ENCODE measurements at regions not wholly inside any gene's neighbourhood (a gene's known extent, or its start where the extent isn't known, plus 50 kb on each side); places are given as distances from the start of the nearest gene placed in this dataset.

DNA sequence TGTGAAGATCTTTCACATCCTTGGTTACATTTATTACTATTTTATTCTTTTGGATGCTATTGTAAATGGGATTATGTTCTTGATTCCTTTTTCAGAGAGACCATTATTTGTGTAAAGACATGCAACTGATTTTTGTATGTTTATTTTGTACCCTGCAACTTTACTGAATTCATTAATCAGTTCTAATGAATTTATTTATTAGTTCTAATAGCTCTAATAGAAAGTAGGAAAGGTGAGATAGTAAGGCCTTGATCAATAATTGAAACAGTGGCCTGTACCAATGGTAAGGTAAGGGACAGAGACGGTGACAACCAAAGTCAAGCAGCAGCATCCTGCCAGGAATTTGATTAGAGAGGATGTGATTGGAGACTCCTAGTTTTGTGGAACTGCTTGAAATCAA, 224.1 kb downstream of the PHLDA1 start:
- 92 to 98% methylated on average over 1 of the region's 1 CpG for WGBS, 2 donors
- no peaks in the 10 kb centered on the region for H3K4me1 ChIP-seq
- H3K4me3 ChIP-seq: no peak overlapping the region
- ATAC-seq (no peak), DNase-seq (no peak)
- H3K27me3 ChIP-seq: no peaks in the 10 kb centered on the region
- H3K27ac ChIP-seq: no peak overlapping the region
- no peaks in the 10 kb centered on the region for H3K9me3 ChIP-seq
- TF ChIP-seq, protein P1, sequence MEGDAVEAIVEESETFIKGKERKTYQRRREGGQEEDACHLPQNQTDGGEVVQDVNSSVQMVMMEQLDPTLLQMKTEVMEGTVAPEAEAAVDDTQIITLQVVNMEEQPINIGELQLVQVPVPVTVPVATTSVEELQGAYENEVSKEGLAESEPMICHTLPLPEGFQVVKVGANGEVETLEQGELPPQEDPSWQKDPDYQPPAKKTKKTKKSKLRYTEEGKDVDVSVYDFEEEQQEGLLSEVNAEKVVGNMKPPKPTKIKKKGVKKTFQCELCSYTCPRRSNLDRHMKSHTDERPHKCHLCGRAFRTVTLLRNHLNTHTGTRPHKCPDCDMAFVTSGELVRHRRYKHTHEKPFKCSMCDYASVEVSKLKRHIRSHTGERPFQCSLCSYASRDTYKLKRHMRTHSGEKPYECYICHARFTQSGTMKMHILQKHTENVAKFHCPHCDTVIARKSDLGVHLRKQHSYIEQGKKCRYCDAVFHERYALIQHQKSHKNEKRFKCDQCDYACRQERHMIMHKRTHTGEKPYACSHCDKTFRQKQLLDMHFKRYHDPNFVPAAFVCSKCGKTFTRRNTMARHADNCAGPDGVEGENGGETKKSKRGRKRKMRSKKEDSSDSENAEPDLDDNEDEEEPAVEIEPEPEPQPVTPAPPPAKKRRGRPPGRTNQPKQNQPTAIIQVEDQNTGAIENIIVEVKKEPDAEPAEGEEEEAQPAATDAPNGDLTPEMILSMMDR (IDR thresholded peaks at IDR 0.05): no peak
- TF ChIP-seq POLR2A (IDR thresholded peaks at IDR 0.05): no peak
- no peaks in the 10 kb centered on the region for H3K36me3 ChIP-seq (replicated peaks in 1 of 2; ENCODE audit: insufficient read depth in 1 of 2, low read depth in 2 of 2)
- intact Hi-C loops (cut with DNase I): no loop called here

- Histone ChIP-seq H3K27ac (no peak overlapping the region), H3K36me3 (replicated peaks in 1 of 2; ENCODE audit: insufficient read depth in 1 of 2, low read depth in 2 of 2) (no peaks in the 10 kb centered on the region), H3K4me3 (no peak overlapping the region), H3K27me3 (no peaks in the 10 kb centered on the region), H3K4me1 (no peaks in the 10 kb centered on the region), H3K9me3 (no peaks in the 10 kb centered on the region)
- WGBS, 2 donors: 72 to 78% methylated on average over 2 of the region's 2 CpGs
- ATAC-seq (no peak), DNase-seq (no peak)
- TF ChIP-seq POLR2A (IDR thresholded peaks at IDR 0.05): no peak
- intact Hi-C loops (cut with DNase I): no loop called here
Observed at GRCh38 chr12:75805905-75806304, 225.7 kb downstream of the PHLDA1 start.

DNA sequence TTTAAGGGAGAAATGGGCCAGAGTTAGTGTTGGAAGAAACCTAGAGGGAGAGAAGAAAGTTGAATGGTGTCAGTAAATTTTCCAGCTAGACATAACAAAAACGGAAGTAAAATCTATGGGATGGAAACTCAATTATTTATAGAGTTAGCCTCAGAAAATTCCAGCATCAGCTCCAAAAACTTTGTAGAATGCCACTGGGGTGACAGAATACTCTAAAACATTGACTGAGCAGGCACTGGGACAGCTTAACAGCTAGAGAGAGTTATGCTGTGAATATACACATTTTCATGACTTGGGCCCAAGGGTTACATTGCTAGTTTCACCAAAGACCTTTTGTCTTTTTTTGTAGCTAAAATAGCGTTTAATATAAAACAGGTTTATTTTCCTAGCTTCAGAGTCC, 226.3 kb downstream of the PHLDA1 start:
- no peak overlapping the region for H3K27ac ChIP-seq
- TF ChIP-seq, protein P1 (IDR thresholded peaks at IDR 0.05): no peak
- TF ChIP-seq POLR2A (IDR thresholded peaks at IDR 0.05): no peak
- DNase-seq (no peak), ATAC-seq (no peak)
- H3K36me3 ChIP-seq (replicated peaks in 1 of 2; ENCODE audit: insufficient read depth in 1 of 2, low read depth in 2 of 2): no peaks in the 10 kb centered on the region
- H3K9me3 ChIP-seq: no peaks in the 10 kb centered on the region
- H3K27me3 ChIP-seq: no peaks in the 10 kb centered on the region
- no peaks in the 10 kb centered on the region for H3K4me1 ChIP-seq
- intact Hi-C loops (cut with DNase I): no loop called here
- WGBS, 2 donors: 82 to 84% methylated on average over 2 of the region's 2 CpGs
- H3K4me3 ChIP-seq: no peak overlapping the region

DNA sequence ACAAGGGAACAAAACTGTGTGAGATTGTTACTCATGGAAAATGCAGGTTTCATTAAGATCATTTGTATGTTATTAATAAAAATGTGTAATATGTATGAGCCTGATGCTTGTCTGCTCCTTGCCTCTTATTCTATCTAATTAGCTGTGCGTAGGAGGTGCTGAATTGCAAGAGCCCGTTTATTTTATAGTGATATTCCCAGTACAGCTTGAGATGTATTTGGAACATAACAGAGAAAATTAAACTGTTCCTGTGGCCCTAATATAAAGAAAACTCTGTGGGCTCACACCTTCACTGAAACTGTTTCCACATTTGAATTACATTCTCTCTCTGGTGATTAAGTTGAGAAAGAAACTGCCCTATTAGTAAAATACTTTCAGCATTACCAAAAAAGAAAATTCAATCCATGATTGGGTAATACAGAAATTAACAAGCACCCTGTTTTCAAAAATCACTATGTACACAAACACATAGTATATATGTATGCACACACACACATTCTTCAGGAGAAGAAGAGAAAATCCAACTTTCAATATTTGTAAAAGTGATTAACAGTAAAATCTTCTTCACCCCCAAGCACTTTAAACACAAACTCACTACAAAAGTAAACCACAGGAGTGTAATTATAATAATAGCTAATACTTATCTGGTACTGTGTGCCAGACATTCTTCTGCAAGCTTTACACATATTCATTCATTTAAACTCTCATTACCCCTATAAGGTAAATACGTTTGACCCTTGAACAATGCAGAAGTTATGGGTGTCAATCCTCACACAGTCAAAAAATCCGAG, 233.2 kb downstream of the PHLDA1 start:
- no peaks in the 10 kb centered on the region for H3K27me3 ChIP-seq
- no peak for ATAC-seq
- no peaks in the 10 kb centered on the region for H3K4me1 ChIP-seq
- DNase-seq: no peak
- H3K27ac ChIP-seq: no peak overlapping the region
- no peaks in the 10 kb centered on the region for H3K36me3 ChIP-seq (replicated peaks in 1 of 2; ENCODE audit: insufficient read depth in 1 of 2, low read depth in 2 of 2)
- TF ChIP-seq, protein P1 (IDR thresholded peaks at IDR 0.05): no peak
- no peak for TF ChIP-seq POLR2A (IDR thresholded peaks at IDR 0.05)
- intact Hi-C loops (cut with DNase I): no loop called here
- no peaks in the 10 kb centered on the region for H3K9me3 ChIP-seq
- WGBS, 2 donors: 72 to 75% methylated on average over 4 of the region's 4 CpGs
- no peak overlapping the region for H3K4me3 ChIP-seq

- DNase-seq: no peak
- Histone ChIP-seq H3K27ac (no peak overlapping the region), H3K36me3 (replicated peaks in 1 of 2; ENCODE audit: insufficient read depth in 1 of 2, low read depth in 2 of 2) (no peaks in the 10 kb centered on the region), H3K9me3 (no peaks in the 10 kb centered on the region), H3K27me3 (no peaks in the 10 kb centered on the region), H3K4me3 (no peak overlapping the region), H3K4me1 (no peaks in the 10 kb centered on the region)
- no peak for ATAC-seq
- TF ChIP-seq POLR2A (IDR thresholded peaks at IDR 0.05): no peak
- TF ChIP-seq, protein P1 (IDR thresholded peaks at IDR 0.05): no peak
- intact Hi-C loops (cut with DNase I): no loop called here
Observed at GRCh38 chr12:75795125-75795524, 236.5 kb downstream of the PHLDA1 start.

Data from body of pancreas (tissue), 4 donors.